ENCODE measurements at regions not wholly inside any gene's neighbourhood (a gene's known extent, or its start where the extent isn't known, plus 50 kb on each side); places are given as distances from the start of the nearest gene placed in this dataset.
A peak's percentile ranks its signal among the peaks of the same experiment; 100 is the strongest.

- ChIA-PET CTCF (interaction anchor here (0.6 kb wide), 1 partner anchor 18 kb away, joined by 3 read pairs; no protein-coding TSS in a partner anchor), POLR2A (no interaction called here)
- TF ChIP-seq, protein P1, sequence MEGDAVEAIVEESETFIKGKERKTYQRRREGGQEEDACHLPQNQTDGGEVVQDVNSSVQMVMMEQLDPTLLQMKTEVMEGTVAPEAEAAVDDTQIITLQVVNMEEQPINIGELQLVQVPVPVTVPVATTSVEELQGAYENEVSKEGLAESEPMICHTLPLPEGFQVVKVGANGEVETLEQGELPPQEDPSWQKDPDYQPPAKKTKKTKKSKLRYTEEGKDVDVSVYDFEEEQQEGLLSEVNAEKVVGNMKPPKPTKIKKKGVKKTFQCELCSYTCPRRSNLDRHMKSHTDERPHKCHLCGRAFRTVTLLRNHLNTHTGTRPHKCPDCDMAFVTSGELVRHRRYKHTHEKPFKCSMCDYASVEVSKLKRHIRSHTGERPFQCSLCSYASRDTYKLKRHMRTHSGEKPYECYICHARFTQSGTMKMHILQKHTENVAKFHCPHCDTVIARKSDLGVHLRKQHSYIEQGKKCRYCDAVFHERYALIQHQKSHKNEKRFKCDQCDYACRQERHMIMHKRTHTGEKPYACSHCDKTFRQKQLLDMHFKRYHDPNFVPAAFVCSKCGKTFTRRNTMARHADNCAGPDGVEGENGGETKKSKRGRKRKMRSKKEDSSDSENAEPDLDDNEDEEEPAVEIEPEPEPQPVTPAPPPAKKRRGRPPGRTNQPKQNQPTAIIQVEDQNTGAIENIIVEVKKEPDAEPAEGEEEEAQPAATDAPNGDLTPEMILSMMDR (IDR thresholded peaks at IDR 0.05; ENCODE audit: low read depth, low read length): no peak
- Histone ChIP-seq H3K27me3 (ENCODE audit: control insufficient read depth, insufficient read depth, low read length) (no peaks in the 10 kb centered on the region), H3K4me3 (ENCODE audit: low read depth, low read length) (no peak overlapping the region), H3K9me3 (ENCODE audit: control insufficient read depth, insufficient read depth, low read length) (no peaks in the 10 kb centered on the region), H3K27ac (ENCODE audit: low read depth, low read length) (no peak overlapping the region)
- no peak for DNase-seq (ENCODE audit: low read depth, low spot score)
Measured at GRCh38 chr17:72189768-72190593, 69.2 kb downstream of the SOX9 start.

DNA sequence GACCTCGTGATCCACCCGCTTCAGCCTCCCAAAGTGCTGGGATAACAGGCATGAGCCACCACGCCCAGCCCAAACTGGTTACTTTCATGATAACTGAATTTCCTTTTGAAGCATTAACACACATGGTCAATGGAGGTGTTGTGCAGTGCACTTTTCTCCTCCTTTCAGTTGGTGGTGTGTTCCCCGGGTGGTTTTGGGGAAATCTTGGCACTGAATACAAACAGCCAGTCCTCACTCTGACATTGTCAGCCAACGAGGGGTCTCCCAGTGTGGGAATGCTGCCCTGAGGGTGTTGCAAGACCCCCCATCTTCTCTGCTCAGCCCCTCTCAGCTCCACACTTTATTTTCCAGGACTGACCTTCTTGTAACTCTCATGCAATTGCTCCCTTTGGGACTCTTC lies 70.5 kb downstream of the SOX9 start:
- H3K27me3 ChIP-seq (ENCODE audit: control insufficient read depth, insufficient read depth, low read length): no peaks in the 10 kb centered on the region
- POLR2A ChIA-PET: interaction anchor here (2.8 kb wide), 1 partner anchor 70 kb away, joined by 22 read pairs; the partner anchor contains the start of gene SOX9
- no peak overlapping the region for H3K4me3 ChIP-seq (ENCODE audit: low read depth, low read length)
- no peaks in the 10 kb centered on the region for H3K9me3 ChIP-seq (ENCODE audit: control insufficient read depth, insufficient read depth, low read length)
- TF ChIP-seq, protein P1 (IDR thresholded peaks at IDR 0.05; ENCODE audit: low read depth, low read length): no peak
- no peak for DNase-seq (ENCODE audit: low read depth, low spot score)
- no peak overlapping the region for H3K27ac ChIP-seq (ENCODE audit: low read depth, low read length)
- CTCF ChIA-PET: no interaction called here

GRCh38 chr17:72191921-72192799 lies 71.3 kb downstream of the SOX9 start:
- POLR2A ChIA-PET: interaction anchor here (0.6 to 2.8 kb wide), 3 partner anchors 53 to 162 kb away, joined by 3 to 22 read pairs (median 4); partner anchors contain the start of gene SOX9
- H3K4me3 ChIP-seq (ENCODE audit: low read depth, low read length): no peak overlapping the region

GRCh38 chr17:72192800-72193192 lies 72.0 kb downstream of the SOX9 start:
- H3K27me3 ChIP-seq (ENCODE audit: control insufficient read depth, insufficient read depth, low read length): no peaks in the 10 kb centered on the region
- ChIA-PET CTCF (no interaction called here), POLR2A (interaction anchor here (0.6 to 2.8 kb wide), 3 partner anchors 52 to 162 kb away, joined by 3 to 22 read pairs (median 4); partner anchors contain the start of gene SOX9)
- H3K27ac ChIP-seq (ENCODE audit: low read depth, low read length): peak overlapping the region; percentile 85
- H3K4me3 ChIP-seq (ENCODE audit: low read depth, low read length): no peak overlapping the region
- TF ChIP-seq, protein P1 (IDR thresholded peaks at IDR 0.05; ENCODE audit: low read depth, low read length): no peak
- no peaks in the 10 kb centered on the region for H3K9me3 ChIP-seq (ENCODE audit: control insufficient read depth, insufficient read depth, low read length)
- DNase-seq (ENCODE audit: low read depth, low spot score): peak; percentile 18

More at GRCh38 chr17:72191921-72192799, 71.3 kb downstream of the SOX9 start:
- CTCF ChIA-PET: no interaction called here
- H3K27ac ChIP-seq (ENCODE audit: low read depth, low read length): peak overlapping the region; percentile 85
- H3K27me3 ChIP-seq (ENCODE audit: control insufficient read depth, insufficient read depth, low read length): no peaks in the 10 kb centered on the region
- DNase-seq (ENCODE audit: low read depth, low spot score): peak; percentile 90
- no peaks in the 10 kb centered on the region for H3K9me3 ChIP-seq (ENCODE audit: control insufficient read depth, insufficient read depth, low read length)
- TF ChIP-seq, protein P1 (IDR thresholded peaks at IDR 0.05; ENCODE audit: low read depth, low read length): no peak
